Caco-2 (cell line): ENCODE measurements at regions not wholly inside any gene's neighbourhood (a gene's known extent, or its start where the extent isn't known, plus 50 kb on each side); places are given as distances from the start of the nearest gene placed in this dataset.

ENCODE experiments used
- BruUV-seq: library from RNA; stranded (reverse); fragments of 400-500 nt; replicated peaks from 2 replicates; lab custom pipeline; 2021; lab: Mats Ljungman, UMichigan
- CTCF ChIA-PET: fragments of 300-600 bp; sonication (Branson Sonifier 250); formaldehyde crosslinking; loops from one replicate; lab custom pipeline; 2022; ENCODE audit warnings: antibody characterized with exemption; lab: Charles Lee
- POLR2A ChIA-PET: fragments of 300-600 bp; sonication (Branson Sonifier 250); formaldehyde crosslinking; loops from one replicate; lab custom pipeline; 2022; ENCODE audit warnings: antibody characterized with exemption; lab: Charles Lee
- DNase-seq, 2 experiments: peaks; one replicate each; pipeline versions ENCODE4 v3.0.0 to v3.0.0-alpha.2; 2020 to 2022
- H3K27me3 ChIP-seq: replicated peaks from 2 replicates; pipeline ENCODE4 v1.6.0; 2011; ENCODE audit warnings: low read length; ENCODE audit not compliant: control insufficient read depth, insufficient read depth
- H3K36me3 ChIP-seq: 2 replicates; pipeline ENCODE4 v1.5.1; 2011; ENCODE audit warnings: low read length; ENCODE audit not compliant: control insufficient read depth, insufficient read depth
- H3K4me1 ChIP-seq: fragments of 250-450 bp; sonication (Bioruptor Pico); 2 replicates; pipeline ENCODE4 v1.5.1; 2020; ENCODE audit warnings: mild to moderate bottlenecking
- H3K4me3 ChIP-seq: 2 replicates; pipeline ENCODE4 v1.5.1; 2011; ENCODE audit warnings: low read depth, mild to moderate bottlenecking, control low read depth, low read length
- H3K9me3 ChIP-seq: fragments of 250-450 bp; sonication (Bioruptor Pico); 2 replicates; pipeline ENCODE4 v1.5.1; 2020; ENCODE audit warnings: mild to moderate bottlenecking, moderate library complexity
- H3K27ac Mint-ChIP-seq: one replicate; pipeline ENCODE4 v1.8.0; 2022; ENCODE audit warnings: mixed read lengths; ENCODE audit not compliant: unreplicated experiment
- H3K27me3 Mint-ChIP-seq: one replicate; pipeline ENCODE4 v1.8.0; 2022; ENCODE audit warnings: mixed read lengths; ENCODE audit not compliant: insufficient read depth, unreplicated experiment
- H3K36me3 Mint-ChIP-seq: one replicate; pipeline ENCODE4 v1.8.0; 2022; ENCODE audit warnings: mild to moderate bottlenecking, mixed read lengths; ENCODE audit not compliant: insufficient read depth, unreplicated experiment
- H3K4me1 Mint-ChIP-seq: one replicate; pipeline ENCODE4 v1.8.0; 2022; ENCODE audit warnings: low read depth, mixed read lengths; ENCODE audit not compliant: unreplicated experiment
- H3K4me3 Mint-ChIP-seq: one replicate; pipeline ENCODE4 v1.8.0; 2022; ENCODE audit warnings: mild to moderate bottlenecking, moderate library complexity, mixed read lengths; ENCODE audit not compliant: unreplicated experiment
- H3K9me3 Mint-ChIP-seq: one replicate; pipeline ENCODE4 v1.8.0; 2022; ENCODE audit warnings: mixed read lengths; ENCODE audit not compliant: unreplicated experiment
- CTCF ChIP-seq, 2 experiments: fragments of 200-600 bp in 1 of 2; IDR thresholded peaks; 1 replicate in 1 of 2; 2 replicates in 1 of 2; pipeline versions ENCODE4 v1.5.1 to v1.8.0; 2011 to 2022; ENCODE audit warnings: antibody characterized with exemption in 1 of 2, control low read depth in 1 of 2, inconsistent platforms in 1 of 2, low read depth in 1 of 2, low read length in 1 of 2, mild to moderate bottlenecking in 1 of 2, moderate library complexity in 1 of 2; ENCODE audit not compliant: insufficient read depth in 1 of 2, severe bottlenecking in 1 of 2, unreplicated experiment in 1 of 2
- intact Hi-C: fragments of 100-400 bp; cut with micrococcal nuclease; formaldehyde crosslinking; loops from one replicate; pipeline ENCODE4 v1.10.0; 2022; ENCODE audit not compliant: unreplicated experiment

- Mint-ChIP-seq H3K36me3 (no peaks in the 10 kb centered on the region), H3K4me1 (no peaks in the 10 kb centered on the region), H3K4me3 (no peak overlapping the region), H3K27me3 (peaks cover 3% of the 10 kb centered on the region), H3K9me3 (peaks cover 17% of the 10 kb centered on the region), H3K27ac (no peak overlapping the region)
- POLR2A ChIA-PET = no interaction called here
- Histone ChIP-seq H3K27me3 (no peaks in the 10 kb centered on the region), H3K9me3 (0 out of 2 replicates have a peak, but pooled peaks cover 4% of the 10 kb centered on the region), H3K4me1 (no peaks in the 10 kb centered on the region), H3K36me3 (no peaks in the 10 kb centered on the region), H3K4me3 (no peak overlapping the region)
- intact Hi-C loops = no loop called here
- no peak for DNase-seq
- CTCF ChIA-PET = no interaction called here
- TF ChIP-seq CTCF (IDR thresholded peaks at IDR 0.05; ENCODE audit: insufficient read depth in 1 of 2, low read depth in 1 of 2, low read length in 1 of 2, severe bottlenecking in 1 of 2, unreplicated experiment in 1 of 2) = no peak
- no TSS peak for BruUV-seq
These were observed 335.7 kb upstream of the HTR2A start for GRCh38 chr13:47232516-47232915.

- no peak overlapping the region for H3K4me3 Mint-ChIP-seq
- POLR2A ChIA-PET = no interaction called here
- H3K9me3 ChIP-seq = 0 out of 2 replicates have a peak, but pooled peaks cover 4% of the 10 kb centered on the region
- no peak overlapping the region for H3K27ac Mint-ChIP-seq
- no peaks in the 10 kb centered on the region for H3K27me3 ChIP-seq
- no peak overlapping the region for H3K4me3 ChIP-seq
- no peak for TF ChIP-seq CTCF (IDR thresholded peaks at IDR 0.05; ENCODE audit: insufficient read depth in 1 of 2, low read depth in 1 of 2, low read length in 1 of 2, severe bottlenecking in 1 of 2, unreplicated experiment in 1 of 2)
- H3K4me1 ChIP-seq = no peaks in the 10 kb centered on the region
- peaks cover 6% of the 10 kb centered on the region for H3K27me3 Mint-ChIP-seq
- no peak for DNase-seq
- H3K4me1 Mint-ChIP-seq = no peaks in the 10 kb centered on the region
- BruUV-seq = no TSS peak
- no peaks in the 10 kb centered on the region for H3K36me3 Mint-ChIP-seq
- intact Hi-C loops = no loop called here
- CTCF ChIA-PET = no interaction called here
- no peaks in the 10 kb centered on the region for H3K36me3 ChIP-seq
- H3K9me3 Mint-ChIP-seq = peaks cover 17% of the 10 kb centered on the region
These were observed 333.3 kb upstream of the HTR2A start for GRCh38 chr13:47230155-47230554.

GRCh38 chr13:47226516-47226915, 329.7 kb upstream of the HTR2A start:
- intact Hi-C loops = no loop called here
- no peak overlapping the region for H3K4me3 ChIP-seq
- TF ChIP-seq CTCF (IDR thresholded peaks at IDR 0.05; ENCODE audit: insufficient read depth in 1 of 2, low read depth in 1 of 2, low read length in 1 of 2, severe bottlenecking in 1 of 2, unreplicated experiment in 1 of 2) = no peak
- peaks cover 17% of the 10 kb centered on the region for H3K9me3 Mint-ChIP-seq
- no peaks in the 10 kb centered on the region for H3K27me3 ChIP-seq
- H3K4me1 ChIP-seq = no peaks in the 10 kb centered on the region
- no peak for DNase-seq
- H3K36me3 Mint-ChIP-seq = no peaks in the 10 kb centered on the region
- H3K27me3 Mint-ChIP-seq = peaks cover 3% of the 10 kb centered on the region
- no TSS peak for BruUV-seq
- no peaks in the 10 kb centered on the region for H3K4me1 Mint-ChIP-seq
- POLR2A ChIA-PET = no interaction called here
- H3K9me3 ChIP-seq = 0 out of 2 replicates have a peak, but pooled peaks cover 4% of the 10 kb centered on the region
- no peaks in the 10 kb centered on the region for H3K36me3 ChIP-seq
- CTCF ChIA-PET = no interaction called here
- H3K4me3 Mint-ChIP-seq = no peak overlapping the region
- H3K27ac Mint-ChIP-seq = no peak overlapping the region
